NCI-H2081 (cell line): ENCODE measurements at regions not wholly inside any gene's neighbourhood (a gene's known extent, or its start where the extent isn't known, plus 50 kb on each side); places are given as distances from the start of the nearest gene placed in this dataset.
A peak's percentile ranks its signal among the peaks of the same experiment; 100 is the strongest.

Experiments
- DNase-seq, 2 experiments: peaks; one replicate each; lab custom pipeline; 2025; lab: John Stamatoyannopoulos, UW

DNA sequence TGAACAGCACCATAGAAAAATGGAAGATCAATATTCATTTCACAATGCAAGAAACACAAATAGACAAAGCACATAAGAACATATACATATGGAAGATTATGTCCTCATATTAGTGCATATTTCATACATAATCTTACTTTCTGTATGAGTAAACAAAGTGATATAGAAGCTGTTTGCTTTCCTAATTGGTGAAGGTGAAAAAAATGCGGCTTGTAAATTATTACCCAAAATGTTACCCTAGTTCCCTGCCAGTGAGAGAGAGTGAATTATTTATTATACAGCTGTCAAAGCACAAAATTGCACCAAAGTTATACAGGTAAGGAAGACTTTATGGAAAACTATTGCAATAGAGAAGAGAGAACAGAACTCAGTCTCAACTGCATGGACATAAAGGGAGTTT is 1485.0 kb upstream of the CDH9 start:
- DNase-seq = no peak

DNA sequence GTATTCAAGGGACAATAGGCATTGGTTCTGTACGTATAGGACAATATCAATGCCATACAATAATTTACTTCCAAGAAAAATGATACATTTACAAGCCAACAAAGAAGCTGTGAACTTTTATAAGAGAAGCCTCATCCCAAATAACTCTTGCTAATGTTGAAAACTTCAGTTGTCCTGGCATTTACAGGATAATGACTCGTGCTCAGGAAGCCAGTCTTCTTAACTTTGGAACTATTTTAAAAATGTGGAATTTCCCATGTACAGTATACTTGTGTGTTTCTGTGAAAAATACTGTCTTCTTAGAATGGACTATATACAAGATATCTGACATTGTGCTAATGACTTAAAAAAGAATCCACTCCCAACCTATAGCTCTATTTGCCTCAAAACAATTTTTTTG is 1479.3 kb upstream of the CDH9 start:
- DNase-seq = no peak

DNA sequence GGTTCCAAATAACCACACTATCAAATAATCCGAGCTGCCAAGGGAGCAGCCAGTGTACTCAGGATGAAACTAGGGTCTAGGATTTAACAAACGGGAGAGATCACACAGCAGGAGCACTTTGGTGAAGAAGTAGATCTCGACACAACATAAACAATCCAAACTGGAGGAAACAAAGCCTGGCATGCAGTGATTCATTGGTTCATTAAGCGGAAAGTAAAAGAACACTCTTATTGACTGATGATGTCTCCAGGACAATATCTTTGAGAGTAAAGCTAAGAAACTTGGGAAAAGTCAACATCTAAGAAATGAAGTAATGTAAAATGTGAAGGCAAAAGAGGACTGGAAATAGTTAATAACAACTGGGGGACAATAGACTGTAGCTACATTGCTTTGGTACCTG is 1478.3 kb upstream of the CDH9 start:
- no peak for DNase-seq

DNA sequence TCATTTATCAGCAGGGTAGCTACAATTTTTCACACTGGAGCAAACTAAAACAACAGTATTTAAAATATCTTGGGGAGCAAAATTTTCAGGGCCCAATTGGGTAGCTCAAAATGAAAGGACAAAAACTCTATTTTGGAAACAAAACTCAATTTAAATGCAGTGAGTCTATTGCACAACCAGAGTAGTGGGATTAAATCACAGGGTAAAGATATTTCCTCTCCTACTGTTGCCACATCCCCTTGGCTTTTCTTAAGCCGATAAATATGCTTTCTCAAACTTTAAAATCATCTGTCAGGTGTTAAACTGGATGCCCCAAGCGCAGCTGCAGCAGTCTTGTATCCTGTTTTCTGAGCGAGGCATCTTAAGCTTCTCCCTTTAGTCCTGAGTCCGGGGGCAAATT is 1474.3 kb upstream of the CDH9 start:
- DNase-seq = no peak

DNA sequence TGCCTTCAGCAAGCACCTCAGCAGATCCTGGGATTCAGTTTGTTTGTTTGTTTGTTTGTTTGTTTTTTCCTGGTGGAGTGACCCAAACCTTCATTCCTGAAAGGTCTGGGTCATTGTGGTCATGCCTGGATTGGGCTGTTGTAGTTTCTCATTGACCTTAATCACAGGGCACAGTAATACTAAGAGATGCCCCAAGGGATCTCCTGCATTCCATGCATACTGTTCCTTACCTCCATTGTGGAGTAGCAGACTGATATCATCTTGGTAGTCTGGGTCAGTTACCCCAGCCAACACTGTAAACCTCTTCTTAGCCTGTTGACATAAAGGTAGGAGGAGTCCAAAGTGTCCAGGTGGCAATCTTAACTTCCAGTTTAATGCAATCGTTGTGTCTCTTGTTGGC is 1466.7 kb upstream of the CDH9 start:
- DNase-seq = no peak

DNA sequence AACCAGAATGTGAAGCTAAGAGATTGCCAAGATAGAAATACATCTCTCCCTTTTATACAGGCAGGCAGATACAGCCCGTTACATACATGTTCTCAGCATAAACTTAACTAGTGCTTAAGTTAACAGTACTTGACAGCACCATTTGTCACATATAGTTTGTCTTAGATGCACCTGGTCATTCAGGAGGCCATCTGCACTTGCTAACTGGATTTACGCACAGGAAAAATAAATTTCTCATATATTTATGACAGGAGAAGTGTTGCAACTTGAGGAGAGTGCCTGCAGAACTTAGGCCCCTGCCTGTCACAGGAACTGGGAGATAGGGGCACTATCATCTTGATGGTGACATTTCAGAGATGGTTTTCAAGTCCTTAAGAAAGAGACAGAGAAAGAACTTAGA is 1462.1 kb upstream of the CDH9 start:
- DNase-seq = no peak

DNA sequence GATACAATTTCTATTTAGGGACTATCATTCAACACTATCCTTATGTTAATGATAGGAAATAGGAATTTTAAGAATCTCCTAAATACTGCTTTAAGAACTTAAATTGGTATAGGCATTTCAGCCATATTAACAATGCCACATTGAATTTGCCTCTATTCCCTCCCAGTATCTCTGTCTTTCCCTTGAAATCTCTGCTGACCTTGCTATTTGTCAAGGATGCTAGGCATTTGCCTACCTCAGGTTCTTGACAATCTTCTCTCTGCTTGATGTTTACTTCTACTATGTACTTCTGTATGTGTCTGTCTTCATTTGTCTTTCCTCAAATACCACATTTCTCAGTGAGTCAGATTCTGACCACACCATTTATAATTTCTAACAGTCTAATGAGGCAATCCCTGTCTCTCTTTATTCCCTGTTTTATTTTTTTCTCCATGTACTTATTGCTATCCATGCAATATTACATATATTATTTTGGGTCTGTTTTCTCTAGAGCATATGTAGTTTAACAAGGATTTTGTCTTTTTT is 1461.4 kb upstream of the CDH9 start:
- DNase-seq = no peak

DNA sequence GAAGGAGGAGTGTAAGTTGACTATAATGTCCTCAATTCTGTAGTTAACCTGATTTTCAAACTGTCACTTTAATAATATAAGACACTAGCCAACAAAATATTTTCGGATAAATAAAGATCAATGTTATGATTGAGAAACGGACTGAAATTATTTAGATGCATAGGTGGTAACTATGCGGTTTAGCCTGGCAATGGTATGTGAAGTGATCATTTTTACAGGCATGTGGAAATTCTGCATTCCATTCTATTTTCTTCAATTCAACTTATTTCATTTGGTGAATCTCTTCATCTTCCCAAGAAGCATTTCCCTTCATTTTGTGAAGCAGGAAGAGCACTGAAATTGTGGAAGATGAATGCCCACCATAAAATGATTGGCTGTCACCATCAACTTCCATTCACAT is 1457.5 kb upstream of the CDH9 start:
- no peak for DNase-seq

DNA sequence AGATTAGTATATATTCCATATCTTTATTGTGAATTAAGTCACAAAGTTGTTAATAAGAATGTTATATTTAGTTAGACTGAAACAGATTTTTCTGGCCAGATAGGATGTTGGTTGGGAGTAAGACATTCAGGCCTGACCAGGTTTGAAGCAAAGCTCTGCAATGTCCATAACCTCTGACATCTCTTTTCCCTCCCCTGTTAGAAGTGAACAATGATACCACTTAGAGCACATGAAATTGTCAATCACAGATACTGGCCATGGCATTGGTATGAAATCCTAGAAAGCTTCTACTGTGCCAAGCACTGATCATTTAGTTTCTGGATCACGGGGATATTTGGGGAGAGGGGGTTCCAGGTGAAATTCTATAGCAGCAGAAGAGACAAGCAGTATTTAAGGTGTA is 1455.1 kb upstream of the CDH9 start:
- DNase-seq = no peak

DNA sequence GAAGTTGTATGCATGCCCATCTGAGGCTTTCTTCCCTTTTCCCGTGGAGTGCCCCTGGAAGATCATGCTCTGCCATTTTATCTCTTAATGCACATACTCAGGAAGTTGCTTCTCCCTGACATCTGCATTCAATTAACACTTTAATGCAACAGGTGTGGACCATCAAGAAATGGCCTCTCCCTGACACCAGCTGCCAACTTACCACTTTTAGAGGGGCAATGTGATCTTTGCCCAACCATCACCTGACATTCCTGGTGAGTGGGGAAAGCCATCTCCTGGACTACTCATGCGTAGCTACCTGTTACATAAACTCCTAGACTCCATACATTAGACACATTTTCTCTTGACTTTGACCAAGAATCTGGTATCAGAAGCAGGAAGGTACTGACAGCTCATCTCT is 1450.4 kb upstream of the CDH9 start:
- no peak for DNase-seq

DNA sequence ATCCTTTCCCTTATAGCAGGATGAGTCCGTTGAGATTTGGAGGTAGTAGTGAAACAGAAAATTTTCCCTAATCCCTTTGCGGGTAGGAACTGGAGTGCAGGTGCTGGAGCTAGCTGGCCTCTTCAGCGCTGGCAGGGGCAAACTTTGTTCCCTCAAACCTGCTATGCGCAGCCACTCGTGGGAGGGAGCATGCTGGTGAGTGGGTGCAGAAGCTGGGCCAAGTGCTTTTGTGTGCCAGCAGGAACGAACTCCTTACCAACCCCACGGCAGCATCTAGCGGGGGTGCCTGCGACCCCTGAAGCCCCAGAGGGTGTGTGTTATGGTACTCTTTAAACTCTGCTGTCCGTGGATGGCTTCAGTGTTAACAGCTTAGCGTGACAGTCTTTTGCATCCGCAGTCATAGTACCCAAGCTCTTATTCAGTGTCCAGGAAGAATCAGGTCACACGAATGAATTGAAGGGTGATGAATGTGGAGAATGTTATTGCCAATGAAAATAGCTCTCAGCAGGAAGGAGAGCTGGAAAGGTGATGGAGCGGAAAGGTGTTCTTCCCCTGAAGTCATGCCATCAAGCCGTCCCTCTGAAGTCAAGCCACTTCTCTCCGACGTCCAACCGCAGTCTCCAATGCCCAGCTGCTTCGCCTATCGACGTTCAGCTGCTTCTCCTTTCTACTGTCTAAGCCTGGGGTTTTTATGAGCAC is 1445.1 kb upstream of the CDH9 start:
- DNase-seq = no peak

DNA sequence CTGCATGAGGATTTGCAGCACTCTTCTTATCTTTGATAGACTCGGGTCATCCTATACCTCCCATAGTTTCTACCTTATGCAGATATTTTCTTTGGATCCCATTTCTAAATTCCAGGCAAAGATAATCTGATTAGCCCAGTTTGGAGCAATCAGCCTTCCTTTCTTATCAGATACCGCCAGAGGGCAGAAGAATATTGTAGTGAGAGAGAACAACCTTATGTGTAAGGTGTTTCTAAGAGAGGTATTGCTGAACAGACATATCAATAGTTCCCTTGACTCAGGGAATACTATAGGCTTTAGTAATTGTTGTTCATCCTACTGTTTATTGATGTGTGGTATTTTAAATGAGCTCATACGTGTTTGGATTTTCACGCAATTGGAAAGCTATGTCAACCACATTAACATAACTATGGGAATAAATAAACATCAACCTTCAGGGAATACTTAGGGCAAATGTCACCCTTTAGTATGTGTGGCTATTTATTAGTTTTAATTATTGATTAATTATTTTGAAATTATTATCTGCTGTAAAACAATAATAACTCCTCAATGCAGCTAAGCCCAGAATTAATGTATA is 1435.2 kb upstream of the CDH9 start:
- DNase-seq = no peak

DNA sequence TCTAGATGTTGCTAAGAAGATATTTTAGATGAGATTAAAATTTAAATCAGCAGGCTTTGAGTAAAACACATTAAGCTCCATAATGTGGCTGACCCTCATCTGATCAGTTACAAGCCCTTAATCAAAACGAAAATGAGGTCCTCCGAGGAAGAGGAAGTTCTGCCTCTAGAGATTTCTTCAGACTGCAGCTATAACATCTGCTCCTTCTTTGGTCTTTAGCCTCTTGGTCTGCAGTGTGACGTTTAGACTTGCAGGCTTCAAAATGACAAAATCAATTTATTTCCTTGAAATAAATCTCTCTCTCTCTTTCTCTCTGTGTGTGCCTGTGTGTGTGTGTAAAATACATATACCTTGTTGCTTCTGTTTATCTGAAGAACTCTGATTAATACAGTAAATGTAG is 1429.8 kb upstream of the CDH9 start:
- no peak for DNase-seq

DNA sequence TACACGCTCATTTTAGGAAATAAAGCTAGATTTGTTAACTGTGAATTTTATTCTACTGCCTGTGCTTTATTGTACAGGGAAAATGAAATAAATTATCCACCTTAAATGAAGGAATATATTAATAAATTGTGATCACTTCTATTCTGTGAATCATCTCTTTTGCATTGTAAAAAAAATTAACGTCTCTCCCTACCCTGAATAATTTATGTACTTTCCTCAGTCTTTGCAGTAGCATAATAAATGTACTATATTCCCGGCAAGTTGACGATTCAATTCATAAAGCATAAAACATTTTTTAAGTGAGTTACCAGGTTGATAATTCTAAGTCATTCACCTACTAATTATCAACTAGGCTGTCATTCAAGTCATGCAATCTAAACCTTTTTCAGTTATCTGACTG is 1425.3 kb upstream of the CDH9 start:
- DNase-seq = no peak

DNA sequence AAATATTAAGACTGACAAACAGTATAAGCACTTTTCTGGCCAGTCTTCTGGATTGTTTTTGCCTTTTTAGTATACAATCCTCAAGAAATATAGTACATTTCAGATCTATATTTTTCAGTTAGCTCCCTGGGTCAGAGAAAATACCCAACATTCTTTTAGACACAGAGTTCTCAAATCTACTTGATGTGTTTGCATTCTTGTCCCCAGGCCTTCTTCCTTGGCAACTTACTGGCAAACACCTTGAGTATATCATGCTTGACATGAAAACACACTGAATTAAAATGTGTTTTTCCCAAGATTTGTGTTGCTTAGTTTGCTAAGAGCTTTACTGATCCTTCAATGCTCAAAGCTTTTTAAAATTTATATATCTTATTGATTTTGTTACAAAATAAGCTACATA is 1413.1 kb upstream of the CDH9 start:
- DNase-seq = no peak

DNA sequence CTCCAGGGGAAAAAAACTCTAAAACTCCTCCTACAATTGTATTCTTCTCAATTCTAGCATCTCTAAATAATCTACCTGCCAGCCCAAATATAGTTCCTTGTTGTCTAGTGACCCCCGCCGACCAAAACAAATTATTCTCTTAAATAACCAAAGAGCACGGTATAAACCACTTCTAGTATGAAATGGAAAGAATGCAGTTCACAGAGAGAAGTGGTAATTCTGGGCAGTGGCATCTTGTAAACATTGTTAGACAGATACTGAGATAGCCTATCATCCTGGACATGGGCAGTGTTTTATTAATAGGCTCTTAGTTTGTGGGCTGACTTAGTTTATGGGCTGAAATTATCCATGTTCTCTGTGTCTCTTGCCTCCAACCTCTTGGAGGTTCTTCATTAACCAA is 1412.6 kb upstream of the CDH9 start:
- no peak for DNase-seq

DNA sequence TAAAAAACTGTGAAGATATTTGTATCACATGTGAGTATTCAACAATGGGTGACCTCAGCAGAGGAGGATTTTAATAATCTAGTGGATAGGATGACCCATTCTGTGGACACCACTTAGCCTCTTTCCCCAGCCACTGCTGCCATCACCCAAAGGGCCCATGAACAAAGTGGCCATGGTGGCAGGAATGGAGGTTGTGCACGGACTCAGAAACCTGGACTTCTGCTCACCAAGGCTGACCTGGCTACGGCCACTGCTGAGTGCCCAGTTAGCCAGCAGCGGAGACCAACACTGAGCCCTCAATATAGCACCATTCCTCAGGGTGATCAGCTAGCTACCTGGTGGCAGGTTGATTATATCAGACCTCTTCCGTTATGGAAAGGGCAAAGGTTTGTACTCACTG is 1410.4 kb upstream of the CDH9 start:
- no peak for DNase-seq

DNA sequence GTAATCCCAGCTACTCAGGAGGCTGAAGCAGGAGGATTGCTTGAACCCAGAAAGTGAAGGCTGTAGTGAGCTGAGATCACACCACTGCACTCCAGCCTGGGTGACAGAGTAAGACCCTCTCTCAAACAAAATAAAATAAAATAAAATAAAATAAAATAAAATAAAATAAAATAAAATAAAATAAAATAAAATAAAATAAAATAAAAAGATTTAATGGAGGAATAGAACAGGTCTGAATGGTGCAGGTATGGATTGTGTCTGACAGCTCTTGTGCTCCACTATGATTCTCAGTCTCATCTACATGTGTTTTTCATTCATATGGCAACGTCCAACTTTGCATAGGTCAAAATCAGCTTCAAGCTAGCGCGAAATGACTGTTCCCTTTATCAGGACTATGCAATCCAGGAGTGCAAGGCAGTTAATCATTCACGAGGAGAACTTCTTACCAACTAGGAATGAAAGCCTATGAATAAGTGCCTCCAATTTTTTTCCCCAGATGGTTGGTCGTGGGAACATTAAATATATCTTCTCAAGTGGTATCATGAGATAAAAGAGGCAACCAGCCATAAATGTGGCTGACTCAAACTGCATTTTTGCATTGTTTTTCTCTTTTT is 1392.3 kb upstream of the CDH9 start:
- DNase-seq = no peak

DNA sequence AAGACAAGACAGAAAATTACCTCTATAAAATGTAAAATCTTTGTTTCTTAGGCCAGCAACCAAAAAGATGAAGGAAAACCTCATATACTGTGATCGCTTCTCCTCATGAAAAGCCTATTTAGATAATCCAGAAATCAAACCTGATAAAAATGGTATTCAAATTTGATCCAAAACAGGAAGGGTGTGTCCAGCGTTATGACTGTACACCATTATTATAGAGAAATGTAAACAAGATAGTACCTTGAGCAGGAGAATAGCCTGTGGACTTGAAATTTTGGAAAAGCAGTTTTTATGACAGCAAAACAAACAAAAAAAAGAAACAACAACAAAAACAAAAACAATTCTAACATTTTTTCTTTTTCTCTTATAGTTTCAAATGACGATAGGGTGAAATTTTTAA is 1382.8 kb upstream of the CDH9 start:
- DNase-seq = no peak

DNA sequence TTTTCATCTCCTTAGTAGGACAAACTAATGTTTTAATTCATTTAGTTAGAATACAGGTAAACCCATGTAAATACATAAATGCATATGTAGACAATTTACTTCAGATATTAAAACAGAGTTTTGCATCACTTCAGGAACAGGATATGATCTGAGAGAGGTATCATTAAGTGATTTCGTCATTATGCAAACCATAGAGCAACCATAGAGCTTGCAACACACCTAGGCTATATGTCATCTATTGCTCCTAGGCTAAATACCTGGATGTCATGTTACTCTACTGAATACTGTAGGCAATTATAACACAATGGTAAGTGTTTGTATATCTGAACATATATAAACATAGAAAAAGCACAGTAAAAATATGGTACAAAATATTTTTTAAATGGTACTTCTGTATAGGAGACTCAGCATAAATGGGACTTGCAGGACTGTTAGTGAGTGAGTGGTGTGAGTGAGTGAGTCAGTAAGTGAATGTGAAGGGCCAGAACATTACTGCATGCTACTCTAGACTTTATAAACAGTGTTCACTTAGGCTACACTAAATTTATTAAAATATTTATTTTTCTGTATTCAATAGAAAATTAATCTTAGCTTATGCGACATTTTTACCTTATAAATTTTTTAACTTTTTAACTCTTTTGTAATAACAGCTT is 1377.5 kb upstream of the CDH9 start:
- peak in 1 of 2 experiments; percentile 70 for DNase-seq

DNA sequence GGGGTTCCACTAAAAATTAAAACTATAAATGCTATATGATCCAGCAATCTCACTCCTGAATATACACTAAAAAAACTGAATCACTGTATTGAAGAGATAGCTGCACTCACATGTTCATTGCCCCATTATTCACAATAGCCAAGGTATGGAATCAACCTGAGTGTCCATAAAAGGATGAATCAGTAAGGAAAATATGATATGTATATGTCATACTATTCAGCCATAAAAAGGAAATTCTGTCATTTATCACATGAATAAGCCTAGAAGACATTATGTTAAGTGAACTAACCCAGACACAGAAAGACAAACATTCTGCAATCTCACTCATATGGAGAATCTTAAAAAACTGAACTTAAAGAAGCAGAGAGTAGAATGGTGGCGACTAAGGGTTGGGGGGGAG is 1376.2 kb upstream of the CDH9 start:
- no peak for DNase-seq

DNA sequence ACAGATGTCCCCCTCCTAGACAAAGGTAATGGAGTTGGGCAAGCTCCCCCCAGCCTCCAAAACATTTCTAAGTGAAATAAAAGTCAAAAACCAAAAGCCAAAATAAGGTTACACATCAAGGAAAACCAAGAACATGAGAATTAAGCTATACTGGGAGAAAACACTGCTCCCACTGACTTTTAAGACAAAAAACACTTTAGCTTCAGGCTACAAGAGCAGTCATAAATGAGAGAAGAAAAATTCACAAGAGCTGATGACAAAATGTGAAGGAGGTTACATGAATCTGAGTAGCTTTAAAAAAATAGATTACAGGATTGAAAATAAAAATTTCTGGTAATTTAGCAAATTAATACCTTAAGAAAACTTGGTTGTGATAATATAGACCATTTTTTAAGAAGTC is 1370.3 kb upstream of the CDH9 start:
- DNase-seq = no peak

DNA sequence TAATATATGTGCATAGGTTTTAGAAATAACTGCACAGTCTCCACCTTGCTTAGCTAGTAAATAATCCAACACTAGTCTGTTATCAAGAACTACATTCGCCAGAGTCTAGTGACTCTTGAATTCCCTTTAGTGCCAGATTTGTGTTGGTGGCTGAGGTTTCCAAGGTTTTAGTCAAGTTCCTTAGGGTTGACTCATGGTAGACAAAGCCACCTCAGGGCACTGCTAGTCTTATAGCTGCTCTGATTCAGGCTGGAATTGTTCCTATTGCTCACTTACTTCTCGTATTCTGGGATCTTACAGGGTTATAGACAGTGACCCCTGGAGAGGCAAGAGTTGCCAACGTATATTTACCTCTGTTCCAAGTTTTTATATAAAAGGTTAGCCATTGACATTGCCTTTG is 1369.8 kb upstream of the CDH9 start:
- DNase-seq = no peak
